GM23248 (cell line): ENCODE measurements at regions not wholly inside any gene's neighbourhood (a gene's known extent, or its start where the extent isn't known, plus 50 kb on each side); places are given as distances from the start of the nearest gene placed in this dataset.
"Not testable (repeated sequence)": the region's sequence is repeated elsewhere in the genome, so short reads cannot be mapped to it uniquely, and the experiment has no call there.

Experiments
- DNase-seq: peaks from one replicate; pipeline ENCODE4 v3.0.0-alpha.2; 2015
- H2AFZ ChIP-seq: fragments of 200-600 bp; sonication (generic); 2 replicates; pipeline ENCODE4 v1.6.1; 2016; ENCODE audit warnings: antibody characterized with exemption
- H3F3A ChIP-seq: fragments of 200-600 bp; sonication (generic); 2 replicates; pipeline ENCODE4 v1.6.1; 2016; ENCODE audit warnings: mild to moderate bottlenecking, antibody characterized with exemption, mixed run types; ENCODE audit not compliant: insufficient read depth
- H3K27ac ChIP-seq: fragments of 200-600 bp; sonication (generic); 2 replicates; pipeline ENCODE4 v1.5.1; 2016; ENCODE audit warnings: mild to moderate bottlenecking
- H3K27me3 ChIP-seq: fragments of 200-600 bp; sonication (generic); replicated peaks from 2 replicates; pipeline ENCODE4 v1.6.1; 2016; ENCODE audit warnings: mild to moderate bottlenecking; ENCODE audit not compliant: insufficient read depth
- H3K36me3 ChIP-seq: fragments of 200-600 bp; sonication (generic); 2 replicates; pipeline ENCODE4 v1.6.1; 2016; ENCODE audit warnings: low read depth, mild to moderate bottlenecking
- H3K4me1 ChIP-seq: fragments of 200-600 bp; sonication (generic); 2 replicates; pipeline ENCODE4 v1.6.1; 2016; ENCODE audit warnings: mild to moderate bottlenecking; ENCODE audit not compliant: insufficient read depth
- H3K4me2 ChIP-seq: fragments of 200-600 bp; sonication (generic); one replicate; pipeline ENCODE4 v1.6.1; 2016; ENCODE audit warnings: mild to moderate bottlenecking; ENCODE audit not compliant: unreplicated experiment
- H3K4me3 ChIP-seq: fragments of 200-600 bp; sonication (generic); 2 replicates; pipeline ENCODE4 v1.5.1; 2016; ENCODE audit warnings: mild to moderate bottlenecking
- H3K79me2 ChIP-seq: fragments of 200-600 bp; sonication (generic); 2 replicates; pipeline ENCODE4 v1.6.1; 2016; ENCODE audit warnings: mild to moderate bottlenecking; ENCODE audit not compliant: insufficient read depth
- H3K9ac ChIP-seq: fragments of 200-600 bp; sonication (generic); 2 replicates; pipeline ENCODE4 v1.6.1; 2016; ENCODE audit warnings: mild to moderate bottlenecking
- H3K9me2 ChIP-seq: fragments of 200-600 bp; sonication (generic); 2 replicates; pipeline ENCODE4 v1.6.1; 2016; ENCODE audit warnings: mixed run types, mild to moderate bottlenecking, moderate library complexity; ENCODE audit not compliant: insufficient read depth
- H3K9me3 ChIP-seq: fragments of 200-600 bp; sonication (generic); one replicate; pipeline ENCODE4 v1.6.1; 2017; ENCODE audit warnings: low read depth
- H4K20me1 ChIP-seq: fragments of 200-600 bp; sonication (generic); 2 replicates; pipeline ENCODE4 v1.6.0; 2016; ENCODE audit not compliant: insufficient read depth
- EZH2 ChIP-seq: fragments of 200-600 bp; sonication (generic); IDR thresholded peaks from 2 replicates; pipeline ENCODE4 v1.6.1; 2018; ENCODE audit warnings: antibody characterized with exemption, mild to moderate bottlenecking; ENCODE audit not compliant: insufficient read depth, poor library complexity, severe bottlenecking
- EZH2phosphoT487 ChIP-seq: fragments of 200-600 bp; sonication (generic); IDR thresholded peaks from 2 replicates; pipeline ENCODE4 v1.6.1; 2018; ENCODE audit warnings: antibody characterized with exemption, moderate library complexity, mild to moderate bottlenecking, low read depth; ENCODE audit not compliant: insufficient read depth
- WGBS, 2 experiments: methylation state at CpG; one replicate each; pipeline ENCODE4 v1.1.6; 2015 to 2017; ENCODE audit warnings: low lambda C conversion rate in 2 of 2, low coverage in 1 of 2; ENCODE audit errors: missing lambda C conversion rate in 2 of 2; 5-methylcytosine and 5-hydroxymethylcytosine counted together
- in situ Hi-C: fragments of 300-500 bp; cut with MboI; formaldehyde crosslinking; loops from 2 replicates; pipeline ENCODE4 v1.15.0; 2020

- no peaks in the 10 kb centered on the region for H3K4me1 ChIP-seq
- H3K9ac ChIP-seq, result no peak overlapping the region
- no peaks in the 10 kb centered on the region for H3F3A ChIP-seq
- no peaks in the 10 kb centered on the region for H3K79me2 ChIP-seq
- no peak overlapping the region for H3K4me2 ChIP-seq
- H3K27me3 ChIP-seq, result no peaks in the 10 kb centered on the region
- no peak for TF ChIP-seq EZH2
- no peak for TF ChIP-seq EZH2phosphoT487
- no peaks in the 10 kb centered on the region for H3K36me3 ChIP-seq
- H3K9me3 ChIP-seq, result no peaks in the 10 kb centered on the region
- no peaks in the 10 kb centered on the region for H3K9me2 ChIP-seq
- no peak overlapping the region for H3K4me3 ChIP-seq
- in situ Hi-C loops, result no loop called here
- H2AFZ ChIP-seq, result peak overlapping the region; percentile 7; the same call in 1 of the 2 replicates
- peak; percentile 52 for DNase-seq
- WGBS, 2 experiments, result 13 to 25% methylated on average over 1 of the region's 1 CpG
- no peak overlapping the region for H3K27ac ChIP-seq
- H4K20me1 ChIP-seq, result no peaks in the 10 kb centered on the region
Observed at GRCh38 chr10:87603196-87603595, 56.5 kb upstream of the PAPSS2 start.

DNA sequence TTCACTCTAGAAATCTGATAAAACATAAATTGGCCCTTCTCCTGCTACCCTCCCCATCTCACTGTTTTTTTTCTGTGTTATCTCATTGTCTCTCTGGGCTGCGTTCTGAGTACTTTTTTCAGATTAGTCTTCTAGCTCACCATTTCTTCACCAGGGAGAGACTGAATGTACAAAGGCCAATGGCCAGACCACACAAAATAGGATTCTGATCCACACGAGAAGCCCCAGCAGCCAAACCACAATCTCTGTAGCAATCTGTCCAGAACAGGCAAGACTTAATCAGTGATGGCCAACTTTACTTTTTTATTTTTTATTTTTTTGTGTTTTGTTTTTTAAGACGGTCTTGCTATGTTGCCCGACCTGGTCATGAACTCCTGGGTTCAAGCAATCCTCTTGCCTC, 55.9 kb upstream of the PAPSS2 start:
- Histone ChIP-seq H3F3A (no peaks in the 10 kb centered on the region), H3K9ac (no peak overlapping the region), H3K79me2 (no peaks in the 10 kb centered on the region), H4K20me1 (no peaks in the 10 kb centered on the region), H3K27me3 (no peaks in the 10 kb centered on the region), H2AFZ (no peak overlapping the region; the same call in 1 of the 2 replicates), H3K36me3 (no peaks in the 10 kb centered on the region), H3K4me1 (no peaks in the 10 kb centered on the region), H3K4me3 (no peak overlapping the region), H3K9me2 (no peaks in the 10 kb centered on the region), H3K9me3 (no peaks in the 10 kb centered on the region), H3K27ac (no peak overlapping the region), H3K4me2 (no peak overlapping the region)
- no peak for DNase-seq
- in situ Hi-C loops, result no loop called here
- 85% methylated on average over 4 of the region's 4 CpGs for WGBS, 2 experiments
- no peak for TF ChIP-seq EZH2
- TF ChIP-seq EZH2phosphoT487, result no peak

GRCh38 chr10:87605628-87606251, 53.9 kb upstream of the PAPSS2 start:
- H3K36me3 ChIP-seq, result no peaks in the 10 kb centered on the region
- no peak overlapping the region for H3K4me3 ChIP-seq
- no peak for DNase-seq
- no peaks in the 10 kb centered on the region for H3F3A ChIP-seq
- no peaks in the 10 kb centered on the region for H3K79me2 ChIP-seq
- H3K4me1 ChIP-seq, result no peaks in the 10 kb centered on the region
- H3K9me2 ChIP-seq, result no peaks in the 10 kb centered on the region
- WGBS, 2 experiments, result 81 to 89% methylated on average over 4 of the region's 4 CpGs
- H3K27me3 ChIP-seq, result no peaks in the 10 kb centered on the region
- H3K9ac ChIP-seq, result no peak overlapping the region
- H3K27ac ChIP-seq, result no peak overlapping the region
- no peak overlapping the region for H3K4me2 ChIP-seq
- no peak overlapping the region for H2AFZ ChIP-seq
- H3K9me3 ChIP-seq, result no peaks in the 10 kb centered on the region
- in situ Hi-C loops, result no loop called here
- no peaks in the 10 kb centered on the region for H4K20me1 ChIP-seq
- no peak for TF ChIP-seq EZH2

DNA sequence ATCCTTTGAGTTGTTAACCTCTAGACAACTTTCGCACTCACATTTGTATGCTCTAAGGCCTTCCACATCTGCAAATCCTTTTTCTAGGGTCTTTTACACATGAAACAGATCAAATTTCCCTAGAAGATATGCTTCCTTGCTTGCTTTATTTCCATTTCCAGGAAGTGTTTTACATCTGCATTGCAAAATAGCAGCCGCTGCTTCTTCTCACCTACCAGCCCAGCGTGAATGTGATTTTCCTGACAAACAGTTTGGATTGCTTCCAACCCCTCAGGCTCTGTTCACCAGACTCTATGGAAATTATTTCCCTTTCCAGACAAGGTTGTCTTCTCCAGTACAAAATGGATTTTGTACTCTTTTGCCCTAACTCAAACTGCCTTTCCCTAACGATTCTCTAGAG, 50.9 kb upstream of the PAPSS2 start:
- no peak for DNase-seq
- Histone ChIP-seq H3F3A (no peaks in the 10 kb centered on the region), H3K79me2 (no peaks in the 10 kb centered on the region), H3K9me2 (no peaks in the 10 kb centered on the region), H4K20me1 (no peaks in the 10 kb centered on the region), H3K27me3 (no peaks in the 10 kb centered on the region), H3K4me2 (no peak overlapping the region), H3K9me3 (no peaks in the 10 kb centered on the region), H3K9ac (no peak overlapping the region), H3K4me1 (no peaks in the 10 kb centered on the region), H3K27ac (no peak overlapping the region), H2AFZ (no peak overlapping the region), H3K4me3 (no peak overlapping the region), H3K36me3 (no peaks in the 10 kb centered on the region)
- TF ChIP-seq EZH2 (no peak), EZH2phosphoT487 (no peak)
- in situ Hi-C loops, result no loop called here
- WGBS, 2 experiments, result 96 to 98% methylated on average over 4 of the region's 4 CpGs

DNA sequence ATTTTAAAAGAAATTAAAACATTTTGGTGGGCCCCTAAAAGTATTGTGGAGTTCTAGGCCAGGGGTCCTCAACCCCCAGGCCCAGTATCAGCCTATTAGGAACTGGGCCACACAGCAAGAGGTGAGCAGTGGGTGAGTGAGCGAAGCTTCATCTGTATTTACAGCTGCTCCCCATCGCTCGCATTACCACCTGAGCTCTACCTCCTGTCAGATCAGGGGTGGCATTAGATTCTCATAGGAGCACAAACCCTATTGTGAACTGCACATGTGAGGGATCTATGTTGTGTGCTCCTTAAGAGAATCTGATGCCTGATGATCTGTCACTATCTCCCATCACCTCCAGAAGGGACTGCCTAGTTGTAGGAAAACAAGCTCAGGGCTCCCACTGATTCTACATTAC, 50.1 kb upstream of the PAPSS2 start:
- H3K27me3 ChIP-seq, H3K9ac ChIP-seq, in situ Hi-C loops, H3K4me1 ChIP-seq, H3K4me3 ChIP-seq, H3K79me2 ChIP-seq, H3K27ac ChIP-seq, H3K4me2 ChIP-seq, H3F3A ChIP-seq, H3K9me2 ChIP-seq, DNase-seq, H4K20me1 ChIP-seq, H3K9me3 ChIP-seq, H3K36me3 ChIP-seq, H2AFZ ChIP-seq: not testable (repeated sequence)
- WGBS, 2 experiments, result 88 to 91% methylated on average over 3 of the region's 3 CpGs
